ENCODE measurements at regions not wholly inside any gene's neighbourhood (a gene's known extent, or its start where the extent isn't known, plus 50 kb on each side); places are given as distances from the start of the nearest gene placed in this dataset.

- no peak for TF ChIP-seq CTCF (IDR thresholded peaks at IDR 0.05; ENCODE audit: borderline replicate concordance, extremely low read depth, low read length, poor library complexity, severe bottlenecking)
- no peak for TF ChIP-seq EZH2 (IDR thresholded peaks at IDR 0.05; ENCODE audit: borderline replicate concordance, low read depth, low read length, severe bottlenecking)
Observed at GRCh38 chr21:23822760-23823159, 1784.5 kb downstream of the MRPL39 start.

Data from DND-41 (cell line).